Neural crest cell (in vitro differentiated cells): ENCODE measurements at regions not wholly inside any gene's neighbourhood (a gene's known extent, or its start where the extent isn't known, plus 50 kb on each side); places are given as distances from the start of the nearest gene placed in this dataset.

Experiments
- DNase-seq: peaks from one replicate; pipeline ENCODE4 v3.0.0; 2021; ENCODE audit warnings: low read depth, mixed read lengths, low spot score
- H3K27ac Mint-ChIP-seq: one replicate; pipeline ENCODE4 v1.8.0; 2021; ENCODE audit warnings: mild to moderate bottlenecking, mixed read lengths; ENCODE audit not compliant: unreplicated experiment
- H3K27me3 Mint-ChIP-seq: 2 replicates; pipeline ENCODE4 v1.8.0; 2021; ENCODE audit warnings: low read depth, mild to moderate bottlenecking, mixed read lengths
- H3K36me3 Mint-ChIP-seq: 2 replicates; pipeline ENCODE4 v1.8.0; 2021; ENCODE audit warnings: low read depth, mild to moderate bottlenecking, mixed read lengths
- H3K4me1 Mint-ChIP-seq: 2 replicates; pipeline ENCODE4 v1.8.0; 2021; ENCODE audit warnings: mixed read lengths
- H3K4me3 Mint-ChIP-seq: one replicate; pipeline ENCODE4 v1.8.0; 2021; ENCODE audit warnings: mild to moderate bottlenecking, mixed read lengths
- H3K9me3 Mint-ChIP-seq: 2 replicates; pipeline ENCODE4 v1.8.0; 2021; ENCODE audit warnings: mixed read lengths
- CTCF ChIP-seq: fragments of 200-600 bp; sonication (generic); conservative IDR thresholded peaks from 2 replicates; pipeline ENCODE4 v1.5.0; 2021; ENCODE audit warnings: antibody characterized with exemption, mild to moderate bottlenecking

DNA sequence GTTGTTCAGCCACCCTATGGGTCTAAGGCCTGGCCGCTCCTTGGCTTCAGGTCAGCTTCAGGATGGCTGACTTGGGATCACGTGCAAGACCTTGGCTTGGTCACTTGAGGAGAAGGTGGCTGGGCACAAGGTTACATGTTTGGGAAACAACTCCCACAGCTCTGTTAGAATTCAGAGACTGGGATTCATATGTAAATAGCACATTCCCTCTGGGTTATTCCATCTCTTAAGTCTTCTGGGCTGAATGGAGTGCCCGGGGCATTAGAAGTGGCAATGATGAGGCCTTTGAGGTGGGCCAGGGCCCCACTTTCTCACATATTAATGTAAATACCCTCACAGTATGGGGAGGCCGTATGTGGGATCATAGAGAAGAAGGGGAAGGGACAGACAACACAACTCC lies 150.9 kb downstream of the EFNB2 start:
- no peak for DNase-seq
- Mint-ChIP-seq H3K27me3 (no peaks in the 10 kb centered on the region), H3K27ac (no peak overlapping the region), H3K4me3 (no peak overlapping the region), H3K4me1 (peaks cover 31% of the 10 kb centered on the region), H3K9me3 (no peaks in the 10 kb centered on the region), H3K36me3 (no peaks in the 10 kb centered on the region)
- no peak for TF ChIP-seq CTCF

- no peaks in the 10 kb centered on the region for H3K27me3 Mint-ChIP-seq
- no peak overlapping the region for H3K4me3 Mint-ChIP-seq
- H3K4me1 Mint-ChIP-seq = peaks cover 30% of the 10 kb centered on the region
- no peak overlapping the region for H3K27ac Mint-ChIP-seq
- DNase-seq = no peak
- no peak for TF ChIP-seq CTCF
- H3K9me3 Mint-ChIP-seq = no peaks in the 10 kb centered on the region
- no peaks in the 10 kb centered on the region for H3K36me3 Mint-ChIP-seq
Observed at GRCh38 chr13:106383791-106384190, 151.7 kb downstream of the EFNB2 start.

DNA sequence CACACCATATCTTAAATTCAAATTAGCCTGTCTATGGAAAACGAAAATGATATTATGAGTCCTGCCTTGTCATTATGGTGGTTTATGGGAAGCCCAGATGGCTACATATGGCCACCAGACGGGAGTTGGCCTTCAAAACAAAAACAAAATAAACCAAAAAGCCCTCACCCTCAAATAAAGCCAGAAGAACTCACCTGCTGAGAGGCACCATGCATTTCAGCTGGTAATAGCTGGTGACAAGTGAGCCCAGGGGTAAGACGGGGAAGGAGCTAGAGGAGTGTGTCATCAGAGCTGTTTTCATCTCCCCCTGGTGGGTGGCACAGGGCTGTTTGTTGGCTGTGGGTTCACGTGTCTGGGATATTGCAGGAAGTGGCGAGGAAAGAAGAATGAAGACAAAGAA lies 152.9 kb downstream of the EFNB2 start:
- H3K27me3 Mint-ChIP-seq = no peaks in the 10 kb centered on the region
- H3K27ac Mint-ChIP-seq = no peak overlapping the region
- no peak overlapping the region for H3K4me3 Mint-ChIP-seq
- H3K36me3 Mint-ChIP-seq = no peaks in the 10 kb centered on the region
- no peaks in the 10 kb centered on the region for H3K9me3 Mint-ChIP-seq
- H3K4me1 Mint-ChIP-seq = peaks cover 30% of the 10 kb centered on the region
- TF ChIP-seq CTCF = no peak
- no peak for DNase-seq

GRCh38 chr13:106381091-106381490 lies 154.4 kb downstream of the EFNB2 start:
- Mint-ChIP-seq H3K9me3 (no peaks in the 10 kb centered on the region), H3K4me1 (peaks cover 29% of the 10 kb centered on the region), H3K27ac (no peak overlapping the region), H3K27me3 (no peaks in the 10 kb centered on the region), H3K36me3 (no peaks in the 10 kb centered on the region), H3K4me3 (no peak overlapping the region)
- TF ChIP-seq CTCF = no peak
- no peak for DNase-seq

DNA sequence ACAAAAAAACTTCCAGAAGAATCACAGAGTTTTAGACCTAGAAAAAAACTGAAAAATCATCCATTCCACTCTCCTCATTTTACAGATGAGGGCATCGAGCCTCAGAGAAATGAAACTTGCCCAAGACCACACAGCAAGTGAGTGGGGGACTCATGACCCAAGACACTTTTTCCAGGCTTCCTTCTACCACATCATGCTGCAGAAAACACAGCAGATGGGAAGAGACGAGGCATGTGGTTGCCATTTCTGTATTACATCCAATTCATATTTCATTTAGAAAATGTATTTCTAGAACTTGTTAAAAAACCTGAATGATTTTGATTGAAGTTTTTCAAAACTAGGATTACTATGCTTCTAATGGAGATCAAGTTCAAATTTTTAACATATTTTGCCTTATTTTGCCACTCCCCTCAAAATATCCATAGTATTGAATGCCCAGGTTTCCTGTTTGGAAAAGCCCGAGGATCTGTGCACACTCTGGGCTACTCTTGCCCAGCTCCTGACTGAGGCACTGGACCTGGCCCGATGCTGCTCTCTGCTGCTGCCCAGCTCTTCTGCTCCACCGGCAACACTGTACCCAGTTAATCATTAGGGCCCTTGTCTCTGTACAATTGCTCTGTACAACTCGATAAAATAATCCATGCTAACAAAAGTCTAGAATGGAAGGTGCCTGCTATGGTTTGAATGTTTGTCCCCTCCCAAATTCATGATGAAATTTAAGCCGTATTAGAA lies 157.4 kb downstream of the EFNB2 start:
- H3K36me3 Mint-ChIP-seq = no peaks in the 10 kb centered on the region
- no peaks in the 10 kb centered on the region for H3K27me3 Mint-ChIP-seq
- H3K9me3 Mint-ChIP-seq = no peaks in the 10 kb centered on the region
- no peak for DNase-seq
- no peak overlapping the region for H3K4me3 Mint-ChIP-seq
- no peak for TF ChIP-seq CTCF
- peaks cover 24% of the 10 kb centered on the region for H3K4me1 Mint-ChIP-seq
- H3K27ac Mint-ChIP-seq = no peak overlapping the region
